CD4-positive, alpha-beta memory T cell (primary cell): ENCODE measurements at regions not wholly inside any gene's neighbourhood (a gene's known extent, or its start where the extent isn't known, plus 50 kb on each side); places are given as distances from the start of the nearest gene placed in this dataset.

ENCODE experiments used
- CTCF ChIA-PET: fragments of 350-600 bp; sonication (Branson Sonifier 250); formaldehyde crosslinking; loops from one replicate; lab custom pipeline; 2021; ENCODE audit warnings: inconsistent platforms; ENCODE audit not compliant: partially characterized antibody; lab: Charles Lee
- POLR2A ChIA-PET: fragments of 350-600 bp; sonication (Branson Sonifier 250); formaldehyde crosslinking; loops from one replicate; lab custom pipeline; 2021; ENCODE audit not compliant: partially characterized antibody; lab: Charles Lee
- DNase-seq, 5 donors: peaks; one replicate each; pipeline versions ENCODE4 v3.0.0 to v3.0.0-alpha.2; 2020 to 2022; ENCODE audit warnings: mixed read lengths in 1 of 5
- H3K27ac ChIP-seq: one replicate; pipeline ENCODE4 v1.7.0; 2013; ENCODE audit warnings: low read depth, low read length
- H3K27me3 ChIP-seq: 2 replicates; pipeline ENCODE4 v1.7.0; 2013; ENCODE audit warnings: mild to moderate bottlenecking, low read length, moderate library complexity; ENCODE audit not compliant: insufficient read depth
- H3K36me3 ChIP-seq: 2 replicates; pipeline ENCODE4 v1.7.0; 2013; ENCODE audit warnings: mild to moderate bottlenecking, low read length, moderate library complexity; ENCODE audit not compliant: insufficient read depth
- H3K4me1 ChIP-seq: 2 replicates; pipeline ENCODE4 v1.7.0; 2013; ENCODE audit warnings: mild to moderate bottlenecking, low read length, moderate library complexity; ENCODE audit not compliant: insufficient read depth
- H3K4me3 ChIP-seq, 2 donors: one replicate each; pipeline ENCODE4 v1.7.0; 2013; ENCODE audit warnings: low read length in 2 of 2, mild to moderate bottlenecking in 1 of 2
- H3K9me3 ChIP-seq, 2 donors: one replicate each; pipeline ENCODE4 v1.7.0; 2013; ENCODE audit warnings: low read length in 2 of 2, control low read depth in 1 of 2; ENCODE audit not compliant: control insufficient read depth in 1 of 2
- H3K27ac Mint-ChIP-seq, 7 donors: one replicate each; pipeline ENCODE4 v1.8.0; 2020 to 2021; ENCODE audit warnings: mixed read lengths in 7 of 7, mild to moderate bottlenecking in 6 of 7, inconsistent platforms in 3 of 7, moderate library complexity in 3 of 7
- H3K27me3 Mint-ChIP-seq, 2 donors: one replicate each; pipeline ENCODE4 v1.8.0; 2020 to 2021; ENCODE audit warnings: mixed read lengths in 2 of 2
- H3K36me3 Mint-ChIP-seq, 2 donors: one replicate each; pipeline ENCODE4 v1.8.0; 2020 to 2021; ENCODE audit warnings: mixed read lengths in 2 of 2, inconsistent platforms in 1 of 2, mild to moderate bottlenecking in 1 of 2
- H3K4me1 Mint-ChIP-seq, 4 donors: one replicate each; pipeline ENCODE4 v1.8.0; 2020 to 2021; ENCODE audit warnings: mixed read lengths in 4 of 4, mild to moderate bottlenecking in 1 of 4
- H3K4me3 Mint-ChIP-seq, 8 donors: one replicate each; pipeline ENCODE4 v1.8.0; 2020 to 2021; ENCODE audit warnings: mixed read lengths in 8 of 8, mild to moderate bottlenecking in 7 of 8, moderate library complexity in 6 of 8, inconsistent platforms in 3 of 8
- H3K9me3 Mint-ChIP-seq, 8 donors: one replicate each; pipeline ENCODE4 v1.8.0; 2020 to 2021; ENCODE audit warnings: mixed read lengths in 8 of 8, mild to moderate bottlenecking in 5 of 8, inconsistent platforms in 3 of 8, moderate library complexity in 1 of 8
- intact Hi-C: fragments of 100-400 bp; cut with micrococcal nuclease; formaldehyde crosslinking; loops from one replicate; pipeline ENCODE4 v1.15.1; 2023

- CTCF ChIA-PET = no interaction called here
- H3K27ac Mint-ChIP-seq = no peak overlapping the region
- H3K4me3 Mint-ChIP-seq = no peak overlapping the region
- no peaks in the 10 kb centered on the region for H3K4me1 ChIP-seq
- H3K36me3 Mint-ChIP-seq = no peaks in the 10 kb centered on the region
- H3K4me3 ChIP-seq = no peak overlapping the region
- no peaks in the 10 kb centered on the region for H3K4me1 Mint-ChIP-seq
- no peaks in the 10 kb centered on the region for H3K9me3 ChIP-seq
- no peak for DNase-seq
- peaks cover 0 to 5% of the 10 kb centered on the region in 2 donors for H3K27me3 Mint-ChIP-seq
- peaks cover 0 to 8% (median 3%) of the 10 kb centered on the region in 8 donors for H3K9me3 Mint-ChIP-seq
- no peaks in the 10 kb centered on the region for H3K36me3 ChIP-seq
- H3K27ac ChIP-seq = no peak overlapping the region
- intact Hi-C loops = no loop called here
- no peaks in the 10 kb centered on the region for H3K27me3 ChIP-seq
- POLR2A ChIA-PET = no interaction called here
These were observed 227.9 kb downstream of the TBXT start for GRCh38 chr6:165939601-165940290.

DNA sequence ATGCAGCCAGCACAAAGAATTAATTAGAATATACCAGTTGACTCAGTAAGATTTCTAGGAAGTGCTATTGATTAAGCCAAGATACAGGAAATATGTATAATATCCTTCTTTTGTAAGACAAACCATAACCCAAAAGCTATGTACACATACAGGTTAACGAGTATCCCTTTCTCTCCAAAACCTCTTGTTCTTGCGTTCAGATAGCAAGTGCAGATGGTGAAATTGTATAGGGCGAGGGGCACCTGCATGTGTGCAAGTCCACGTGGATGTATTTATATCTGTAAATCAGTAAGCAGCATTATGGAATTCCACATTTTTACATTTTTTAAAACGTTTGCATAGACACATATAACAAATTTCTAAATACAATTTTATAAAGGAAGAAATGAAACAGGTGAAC is 228.6 kb downstream of the TBXT start:
- no peaks in the 10 kb centered on the region for H3K36me3 ChIP-seq
- no peak for DNase-seq
- H3K27me3 Mint-ChIP-seq = peaks cover 0 to 5% of the 10 kb centered on the region in 2 donors
- H3K4me3 ChIP-seq = no peak overlapping the region
- intact Hi-C loops = no loop called here
- no peak overlapping the region for H3K27ac Mint-ChIP-seq
- no peak overlapping the region for H3K4me3 Mint-ChIP-seq
- H3K36me3 Mint-ChIP-seq = no peaks in the 10 kb centered on the region
- H3K4me1 Mint-ChIP-seq = no peaks in the 10 kb centered on the region
- peaks cover 0 to 8% (median 1%) of the 10 kb centered on the region in 8 donors for H3K9me3 Mint-ChIP-seq
- CTCF ChIA-PET = no interaction called here
- POLR2A ChIA-PET = no interaction called here
- H3K9me3 ChIP-seq = no peaks in the 10 kb centered on the region
- H3K27ac ChIP-seq = no peak overlapping the region
- no peaks in the 10 kb centered on the region for H3K4me1 ChIP-seq
- H3K27me3 ChIP-seq = no peaks in the 10 kb centered on the region

DNA sequence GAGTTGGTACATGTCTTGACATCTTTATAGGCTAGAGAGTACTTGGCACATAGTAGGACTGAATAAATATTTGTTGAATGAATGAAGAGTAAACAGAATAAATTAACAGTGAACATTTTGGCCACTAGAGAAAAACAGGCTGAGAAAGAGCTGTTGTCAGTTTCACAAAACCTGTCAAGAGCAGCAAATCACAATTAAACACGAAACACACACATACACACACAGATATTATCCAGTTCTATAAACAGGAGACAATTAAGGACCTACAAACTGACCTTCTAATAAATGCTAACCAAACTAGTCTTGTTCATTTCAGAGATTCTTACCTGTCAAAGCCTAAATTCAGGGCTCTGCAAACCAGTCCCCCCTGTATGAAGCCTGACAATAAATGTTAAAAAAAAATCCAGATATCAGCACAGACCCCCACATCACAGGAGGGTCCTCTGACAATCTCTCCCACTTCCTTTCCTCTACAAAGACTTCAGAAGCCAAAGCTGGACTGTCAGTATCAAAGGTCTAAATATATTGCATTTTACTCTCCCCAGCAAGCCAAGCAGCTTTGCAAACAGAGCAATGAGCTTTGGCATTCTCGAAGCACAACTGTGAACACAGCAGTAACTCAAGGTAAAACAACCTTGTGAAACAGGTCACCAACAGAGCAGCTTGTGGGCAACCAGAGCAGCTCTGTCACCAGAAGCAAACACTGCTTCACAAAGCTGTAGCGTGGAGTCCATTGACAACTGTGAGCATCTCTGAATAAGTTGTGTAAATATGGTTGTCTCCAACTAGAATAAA is 229.9 kb downstream of the TBXT start:
- H3K4me1 Mint-ChIP-seq = no peaks in the 10 kb centered on the region
- H3K36me3 Mint-ChIP-seq = no peaks in the 10 kb centered on the region
- H3K27me3 Mint-ChIP-seq = peaks cover 1 to 9% of the 10 kb centered on the region in 2 donors
- no peak overlapping the region for H3K27ac Mint-ChIP-seq
- intact Hi-C loops = no loop called here
- peaks cover 0 to 8% (median under 1%) of the 10 kb centered on the region in 8 donors for H3K9me3 Mint-ChIP-seq
- no peaks in the 10 kb centered on the region for H3K9me3 ChIP-seq
- ChIA-PET POLR2A (no interaction called here), CTCF (no interaction called here)
- DNase-seq = no peak
- H3K4me3 Mint-ChIP-seq = no peak overlapping the region
- no peak overlapping the region for H3K27ac ChIP-seq
- no peaks in the 10 kb centered on the region for H3K27me3 ChIP-seq
- H3K4me3 ChIP-seq = no peak overlapping the region
- no peaks in the 10 kb centered on the region for H3K4me1 ChIP-seq
- H3K36me3 ChIP-seq = no peaks in the 10 kb centered on the region

GRCh38 chr6:165936660-165937059 is 231.0 kb downstream of the TBXT start:
- Histone ChIP-seq H3K36me3 (no peaks in the 10 kb centered on the region), H3K4me3 (no peak overlapping the region), H3K27me3 (no peaks in the 10 kb centered on the region), H3K9me3 (no peaks in the 10 kb centered on the region), H3K4me1 (no peaks in the 10 kb centered on the region), H3K27ac (no peak overlapping the region)
- DNase-seq = no peak
- Mint-ChIP-seq H3K4me3 (no peak overlapping the region), H3K27ac (no peak overlapping the region), H3K4me1 (no peaks in the 10 kb centered on the region), H3K36me3 (no peaks in the 10 kb centered on the region), H3K27me3 (peaks cover 1 to 9% of the 10 kb centered on the region in 2 donors), H3K9me3 (peaks cover 0 to 4% (median 0%) of the 10 kb centered on the region in 8 donors)
- POLR2A ChIA-PET = no interaction called here
- CTCF ChIA-PET = no interaction called here
- intact Hi-C loops = no loop called here

GRCh38 chr6:165936096-165936495 is 231.6 kb downstream of the TBXT start:
- no peak for DNase-seq
- intact Hi-C loops = no loop called here
- Mint-ChIP-seq H3K4me1 (no peaks in the 10 kb centered on the region), H3K36me3 (no peaks in the 10 kb centered on the region), H3K9me3 (peaks cover 0 to 4% (median 0%) of the 10 kb centered on the region in 8 donors), H3K27me3 (peaks cover 1 to 9% of the 10 kb centered on the region in 2 donors), H3K4me3 (no peak overlapping the region), H3K27ac (no peak overlapping the region)
- Histone ChIP-seq H3K27me3 (no peaks in the 10 kb centered on the region), H3K4me1 (no peaks in the 10 kb centered on the region), H3K27ac (no peak overlapping the region), H3K9me3 (no peaks in the 10 kb centered on the region), H3K4me3 (no peak overlapping the region), H3K36me3 (no peaks in the 10 kb centered on the region)
- CTCF ChIA-PET = no interaction called here
- POLR2A ChIA-PET = no interaction called here

DNA sequence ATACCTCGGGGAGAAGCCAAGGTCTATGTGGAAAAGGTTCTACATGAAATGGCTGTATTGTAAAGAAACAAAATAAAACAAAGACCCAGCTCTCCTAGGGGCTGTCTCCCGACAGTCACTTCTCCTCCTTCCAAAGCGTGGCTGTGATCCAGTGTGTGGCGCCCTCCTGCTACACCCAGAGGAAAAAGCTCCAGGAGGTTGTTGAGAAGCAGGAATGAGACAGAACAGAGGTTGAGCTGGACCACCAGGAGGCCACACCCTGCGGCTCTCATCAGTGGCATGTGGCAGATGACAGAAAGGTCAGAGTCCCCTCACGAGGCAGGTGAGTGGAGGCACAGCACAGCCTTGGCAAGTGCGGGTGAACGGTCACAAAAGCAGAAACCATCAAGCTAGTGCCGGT is 236.0 kb downstream of the TBXT start:
- no peaks in the 10 kb centered on the region for H3K4me1 ChIP-seq
- Mint-ChIP-seq H3K9me3 (peaks cover 0 to 4% (median 0%) of the 10 kb centered on the region in 8 donors), H3K4me1 (no peaks in the 10 kb centered on the region), H3K27ac (no peak overlapping the region), H3K4me3 (no peak overlapping the region), H3K27me3 (peaks cover 1 to 11% of the 10 kb centered on the region in 2 donors), H3K36me3 (no peaks in the 10 kb centered on the region)
- DNase-seq = no peak
- no peak overlapping the region for H3K4me3 ChIP-seq
- no peak overlapping the region for H3K27ac ChIP-seq
- ChIA-PET CTCF (no interaction called here), POLR2A (no interaction called here)
- intact Hi-C loops = no loop called here
- H3K36me3 ChIP-seq = no peaks in the 10 kb centered on the region
- H3K27me3 ChIP-seq = no peaks in the 10 kb centered on the region
- H3K9me3 ChIP-seq = no peaks in the 10 kb centered on the region

DNA sequence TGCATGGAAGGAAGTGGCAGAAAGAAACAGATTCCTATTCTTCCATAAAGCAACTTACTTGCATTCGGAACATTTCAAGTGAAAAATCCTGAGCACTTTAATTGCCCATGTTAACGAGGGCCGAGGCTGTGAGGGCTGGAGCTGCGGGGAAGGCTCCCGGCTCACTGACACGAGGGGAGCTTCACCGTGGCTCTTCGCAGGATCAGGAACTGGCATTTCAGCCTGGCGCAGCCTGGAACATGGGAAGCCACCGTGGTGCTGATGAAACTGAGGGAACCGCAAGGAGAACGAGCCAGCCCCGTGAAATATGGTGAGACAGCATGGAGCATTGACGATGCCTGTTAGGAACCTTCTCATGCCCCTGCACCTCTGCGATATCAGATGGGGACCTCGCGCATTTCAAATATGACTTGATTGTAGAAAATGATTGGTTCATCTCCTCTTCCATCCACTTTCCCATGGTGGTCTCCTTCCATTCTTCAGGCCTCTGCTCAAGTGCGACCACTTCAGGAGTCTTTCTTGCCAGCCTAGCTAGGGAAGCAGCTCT is 236.9 kb downstream of the TBXT start:
- intact Hi-C loops = no loop called here
- Mint-ChIP-seq H3K27me3 (peaks cover 1 to 6% of the 10 kb centered on the region in 2 donors), H3K27ac (no peak overlapping the region), H3K9me3 (peaks cover 0 to 1% (median 0%) of the 10 kb centered on the region in 8 donors), H3K4me3 (no peak overlapping the region), H3K36me3 (no peaks in the 10 kb centered on the region), H3K4me1 (no peaks in the 10 kb centered on the region)
- H3K9me3 ChIP-seq = no peaks in the 10 kb centered on the region
- no peak for DNase-seq
- no peaks in the 10 kb centered on the region for H3K4me1 ChIP-seq
- ChIA-PET POLR2A (no interaction called here), CTCF (interaction anchor here (0.5 kb wide), 1 partner anchor 1890 kb away, joined by 3 read pairs; no protein-coding TSS in a partner anchor)
- H3K27ac ChIP-seq = no peak overlapping the region
- no peak overlapping the region for H3K4me3 ChIP-seq
- no peaks in the 10 kb centered on the region for H3K27me3 ChIP-seq
- H3K36me3 ChIP-seq = no peaks in the 10 kb centered on the region
